ENCODE measurements at regions not wholly inside any gene's neighbourhood (a gene's known extent, or its start where the extent isn't known, plus 50 kb on each side); places are given as distances from the start of the nearest gene placed in this dataset.
"Not testable (repeated sequence)": the region's sequence is repeated elsewhere in the genome, so short reads cannot be mapped to it uniquely, and the experiment has no call there.

GRCh38 chr2:58594175-58594574 is 353.1 kb upstream of the FANCL start:
- Histone ChIP-seq H3K27me3 (no peaks in the 10 kb centered on the region), H3K9ac (no peak overlapping the region), H3K4me2 (no peak overlapping the region), H3K4me1 (no peaks in the 10 kb centered on the region), H3K36me3 (no peaks in the 10 kb centered on the region), H3K27ac (no peak overlapping the region), H4K20me1 (no peaks in the 10 kb centered on the region), H3K4me3 (no peak overlapping the region), H3K9me3 (replicated peaks in 1 of 11) (no peaks in the 10 kb centered on the region)
- no peak for TF ChIP-seq Cebpa-rat (IDR thresholded peaks at IDR 0.05)

GRCh38 chr2:58586178-58586577 is 345.1 kb upstream of the FANCL start:
- H3K4me2 ChIP-seq; H3K4me1 ChIP-seq; H3K4me3 ChIP-seq; H3K9ac ChIP-seq; H3K36me3 ChIP-seq; H3K27ac ChIP-seq; H3K9me3 ChIP-seq (replicated peaks in 1 of 11); H4K20me1 ChIP-seq; H3K27me3 ChIP-seq: not testable (repeated sequence)

DNA sequence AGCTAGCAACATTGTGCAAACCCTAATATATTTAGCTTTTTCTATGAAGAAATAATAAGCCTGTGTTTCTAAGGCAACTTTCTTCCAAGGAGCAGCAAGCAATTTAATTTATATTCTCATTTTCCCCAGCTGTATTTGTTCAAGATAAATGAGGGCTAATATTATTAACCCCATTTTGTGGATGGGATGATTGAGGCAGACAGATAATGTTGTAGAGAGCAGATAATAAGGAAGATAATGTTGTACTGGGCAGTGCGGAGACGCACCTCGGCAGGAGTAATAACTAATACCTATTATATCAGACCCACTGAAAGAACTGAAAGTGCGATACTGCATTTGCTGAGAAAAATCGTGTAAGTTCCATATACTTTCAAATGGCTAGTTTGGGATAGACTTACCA is 344.1 kb upstream of the FANCL start:
- Histone ChIP-seq H3K4me3 (no peak overlapping the region), H3K4me1 (no peaks in the 10 kb centered on the region), H3K4me2 (no peak overlapping the region), H3K27ac (no peak overlapping the region), H3K27me3 (no peaks in the 10 kb centered on the region), H3K9me3 (replicated peaks in 1 of 11) (no peaks in the 10 kb centered on the region), H3K36me3 (no peaks in the 10 kb centered on the region), H3K9ac (no peak overlapping the region), H4K20me1 (no peaks in the 10 kb centered on the region)
- no peak for TF ChIP-seq Cebpa-rat (IDR thresholded peaks at IDR 0.05)

GRCh38 chr2:58584606-58585118 is 343.5 kb upstream of the FANCL start:
- Histone ChIP-seq H3K9me3 (replicated peaks in 1 of 11) (no peaks in the 10 kb centered on the region), H3K4me2 (no peak overlapping the region), H3K4me1 (no peaks in the 10 kb centered on the region), H3K27me3 (no peaks in the 10 kb centered on the region), H3K9ac (no peak overlapping the region), H4K20me1 (no peaks in the 10 kb centered on the region), H3K4me3 (no peak overlapping the region), H3K27ac (no peak overlapping the region), H3K36me3 (no peaks in the 10 kb centered on the region)
- no peak for TF ChIP-seq Cebpa-rat (IDR thresholded peaks at IDR 0.05)

DNA sequence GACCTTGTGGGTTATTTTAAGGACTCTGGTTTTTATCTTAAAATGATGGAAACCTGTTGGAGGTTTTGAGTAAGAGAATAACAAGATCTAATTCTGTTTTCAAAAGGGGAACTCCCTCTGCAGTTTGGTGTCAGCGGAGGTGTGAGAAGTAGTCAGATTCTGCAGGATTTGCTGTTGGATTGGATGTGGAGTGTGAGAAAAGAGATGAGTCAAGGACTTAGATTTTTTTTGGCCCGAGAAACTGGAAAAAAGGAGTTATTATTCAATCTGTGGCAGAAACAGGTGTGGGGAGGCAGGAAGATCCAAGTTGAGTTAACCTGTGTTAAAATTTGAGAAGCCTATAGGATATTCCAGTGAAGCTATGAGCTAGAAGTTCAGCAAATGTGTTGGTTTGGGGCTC is 337.2 kb upstream of the FANCL start:
- no peaks in the 10 kb centered on the region for H3K36me3 ChIP-seq

GRCh38 chr2:58574873-58575272 is 333.7 kb upstream of the FANCL start:
- no peaks in the 10 kb centered on the region for H3K36me3 ChIP-seq
- no peak overlapping the region for H3K9ac ChIP-seq
- H3K27ac ChIP-seq, result no peak overlapping the region
- H3K4me2 ChIP-seq, result no peak overlapping the region
- 0 out of 22 replicates have a peak, but pooled peaks cover 0 to 3% (median 0%) of the 10 kb centered on the region in 11 experiments for H3K9me3 ChIP-seq (replicated peaks in 1 of 11)
- H3K27me3 ChIP-seq, result no peaks in the 10 kb centered on the region
- no peak for TF ChIP-seq Cebpa-rat (IDR thresholded peaks at IDR 0.05)
- H4K20me1 ChIP-seq, result no peaks in the 10 kb centered on the region
- H3K4me1 ChIP-seq, result peaks cover 0 to 5% (median 0%) of the 10 kb centered on the region in 10 experiments; a peak in 1 of 20 replicates
- H3K4me3 ChIP-seq, result no peak overlapping the region

More for the DNA sequence above, 337.2 kb upstream of the FANCL start:
- H3K9me3 ChIP-seq (replicated peaks in 1 of 11), result 0 out of 22 replicates have a peak, but pooled peaks cover 0 to 3% (median 0%) of the 10 kb centered on the region in 11 experiments
- no peak overlapping the region for H3K9ac ChIP-seq
- no peaks in the 10 kb centered on the region for H4K20me1 ChIP-seq
- TF ChIP-seq Cebpa-rat (IDR thresholded peaks at IDR 0.05), result no peak
- no peak overlapping the region for H3K4me3 ChIP-seq
- no peak overlapping the region for H3K27ac ChIP-seq
- no peak overlapping the region for H3K4me2 ChIP-seq
- no peaks in the 10 kb centered on the region for H3K4me1 ChIP-seq
- no peaks in the 10 kb centered on the region for H3K27me3 ChIP-seq

- no peaks in the 10 kb centered on the region for H4K20me1 ChIP-seq
- H3K9me3 ChIP-seq (replicated peaks in 1 of 11), result no peaks in the 10 kb centered on the region
- H3K4me2 ChIP-seq, result no peak overlapping the region
- peaks cover 0 to 11% (median 0%) of the 10 kb centered on the region in 10 experiments; a peak in 4 of 20 replicates for H3K4me1 ChIP-seq
- H3K27ac ChIP-seq, result no peak overlapping the region
- H3K27me3 ChIP-seq, result no peaks in the 10 kb centered on the region
- H3K4me3 ChIP-seq, result no peak overlapping the region
- H3K36me3 ChIP-seq, result no peaks in the 10 kb centered on the region
- H3K9ac ChIP-seq, result no peak overlapping the region
- no peak for TF ChIP-seq Cebpa-rat (IDR thresholded peaks at IDR 0.05)
Measured at GRCh38 chr2:58572731-58573130, 331.6 kb upstream of the FANCL start.

DNA sequence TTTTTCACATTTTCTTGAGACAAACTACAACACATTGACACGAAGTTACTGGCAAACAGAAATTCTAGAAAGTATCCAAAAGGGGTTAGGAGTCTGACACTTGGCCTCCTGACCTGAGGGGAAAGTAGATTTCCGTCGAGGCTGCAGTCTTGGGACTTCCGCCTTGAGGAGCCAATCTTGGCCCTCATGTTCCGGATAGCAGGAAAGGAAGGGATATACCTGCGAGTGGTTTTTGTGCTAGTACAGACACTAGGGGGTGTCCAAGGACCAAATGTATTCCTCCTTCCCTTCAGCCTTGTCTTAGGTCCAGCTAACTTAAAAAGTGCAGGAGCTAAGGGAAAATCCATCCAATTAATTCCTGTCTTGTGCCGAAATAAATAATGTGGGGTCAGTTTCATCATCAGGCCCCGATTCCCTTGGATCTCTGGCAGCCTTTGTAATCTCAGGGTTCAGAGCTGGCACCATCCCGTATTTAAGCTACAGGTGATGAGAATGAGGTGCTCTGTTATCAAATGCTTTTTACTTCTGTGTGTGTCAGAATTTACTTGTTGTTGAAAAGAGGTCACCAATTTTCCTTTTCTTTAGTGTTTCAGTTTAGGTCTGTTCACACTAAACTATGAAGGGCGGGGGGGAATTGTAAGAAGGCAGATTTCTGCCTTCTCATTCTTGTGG is 330.2 kb upstream of the FANCL start:
- H4K20me1 ChIP-seq, result no peaks in the 10 kb centered on the region
- H3K36me3 ChIP-seq, result no peaks in the 10 kb centered on the region
- no peaks in the 10 kb centered on the region for H3K27me3 ChIP-seq
- peaks cover 0 to 11% (median 0%) of the 10 kb centered on the region in 10 experiments; a peak in 4 of 20 replicates for H3K4me1 ChIP-seq
- no peak overlapping the region for H3K4me3 ChIP-seq
- H3K9ac ChIP-seq, result no peak overlapping the region
- TF ChIP-seq Cebpa-rat (IDR thresholded peaks at IDR 0.05), result no peak
- no peak overlapping the region for H3K27ac ChIP-seq
- no peak overlapping the region for H3K4me2 ChIP-seq
- no peaks in the 10 kb centered on the region for H3K9me3 ChIP-seq (replicated peaks in 1 of 11)

DNA sequence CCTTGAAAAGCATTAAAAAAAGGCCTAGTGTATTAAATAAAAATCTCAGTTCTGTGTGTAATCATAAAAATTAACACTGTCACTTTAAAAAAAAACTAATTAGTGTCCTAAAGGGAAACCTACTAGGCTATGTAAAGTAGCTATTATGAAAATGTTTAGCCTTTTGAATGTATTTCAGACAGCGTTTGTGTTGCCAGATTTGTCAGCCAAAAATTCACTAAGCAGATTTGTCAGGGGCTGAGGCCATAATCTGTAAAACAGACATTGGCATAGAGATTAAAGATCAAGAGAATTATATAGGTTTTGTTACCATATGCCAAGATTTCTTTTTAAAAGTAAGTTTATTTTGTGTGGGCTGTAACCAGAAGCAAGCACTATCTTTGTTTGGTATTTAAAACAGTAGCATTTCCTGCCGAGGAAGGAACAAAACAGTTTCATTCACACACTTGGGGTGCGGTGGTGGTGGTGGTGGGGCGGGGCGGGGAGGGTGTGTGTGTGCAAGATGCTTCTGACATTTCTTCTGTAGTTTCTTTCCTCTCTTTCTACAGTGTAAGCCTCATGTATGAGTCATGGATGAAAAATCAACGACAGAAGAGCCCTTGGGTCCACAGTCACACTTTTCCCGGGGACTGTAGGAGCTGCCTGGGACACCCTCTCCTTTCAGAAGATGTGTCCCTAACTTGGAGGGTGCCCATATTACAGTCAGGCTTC is 328.5 kb upstream of the FANCL start:
- Histone ChIP-seq H3K27me3 (no peaks in the 10 kb centered on the region), H3K9me3 (replicated peaks in 1 of 11) (no peaks in the 10 kb centered on the region), H3K4me1 (peaks cover 0 to 11% (median 0%) of the 10 kb centered on the region in 10 experiments; a peak in 4 of 20 replicates), H3K4me3 (no peak overlapping the region), H3K4me2 (0 out of 22 replicates have a peak overlapping the region, but pooled peaks of 1 of the 11 experiments have one; percentile 7), H3K9ac (no peak overlapping the region), H3K27ac (no peak overlapping the region), H4K20me1 (no peaks in the 10 kb centered on the region), H3K36me3 (no peaks in the 10 kb centered on the region)
- no peak for TF ChIP-seq Cebpa-rat (IDR thresholded peaks at IDR 0.05)
